Renal cortex interstitium (tissue), 11 donors: ENCODE measurements at regions not wholly inside any gene's neighbourhood (a gene's known extent, or its start where the extent isn't known, plus 50 kb on each side); places are given as distances from the start of the nearest gene placed in this dataset.
A peak's percentile ranks its signal among the peaks of the same experiment; 100 is the strongest.

Experiments
- DNase-seq, 11 donors: peaks; one replicate each; pipeline ENCODE4 v3.0.0-alpha.2; 2013; ENCODE audit warnings: low read depth in 9 of 11, low spot score in 4 of 11; ENCODE audit errors: extremely low read depth in 1 of 11

DNA sequence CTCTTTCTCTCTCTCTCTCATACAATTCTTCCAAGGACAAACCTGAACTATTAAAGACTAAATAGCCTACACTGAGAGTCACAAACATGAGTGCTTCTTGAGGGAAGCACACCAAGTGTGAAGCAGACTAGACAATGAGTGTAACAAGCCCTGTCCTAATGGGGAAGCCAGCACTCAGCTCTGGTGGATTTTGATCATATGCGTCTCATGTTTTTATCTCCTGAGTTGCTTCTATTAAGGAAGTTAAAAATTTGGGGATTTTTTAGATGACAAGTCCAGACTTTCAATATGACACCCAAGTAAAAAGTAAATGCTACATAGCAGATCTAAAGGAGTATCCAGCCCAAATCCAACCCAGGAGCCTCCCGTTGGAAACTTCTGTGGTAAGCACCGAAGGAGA lies 437.8 kb downstream of the RFC3 start:
- no peak for DNase-seq

DNA sequence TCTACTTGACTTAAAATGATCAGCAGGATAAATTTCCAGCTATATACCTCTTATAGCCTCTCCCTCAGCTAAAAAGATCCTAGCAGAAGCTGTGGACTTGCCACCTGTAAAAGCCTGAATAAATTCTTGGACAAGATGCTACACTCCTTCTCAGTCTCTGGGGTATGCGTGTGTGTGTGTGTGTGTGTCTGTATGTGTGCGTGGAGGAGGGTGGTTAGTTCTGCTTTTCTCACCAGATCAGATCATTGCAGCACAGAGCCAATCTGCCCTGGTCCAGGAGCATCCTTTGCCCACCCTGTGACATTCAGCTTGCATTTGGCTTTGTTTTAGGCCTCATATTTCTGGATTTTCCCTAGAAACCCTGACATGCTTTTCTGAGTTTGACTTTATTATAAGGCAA lies 438.3 kb downstream of the RFC3 start:
- DNase-seq: no peak

DNA sequence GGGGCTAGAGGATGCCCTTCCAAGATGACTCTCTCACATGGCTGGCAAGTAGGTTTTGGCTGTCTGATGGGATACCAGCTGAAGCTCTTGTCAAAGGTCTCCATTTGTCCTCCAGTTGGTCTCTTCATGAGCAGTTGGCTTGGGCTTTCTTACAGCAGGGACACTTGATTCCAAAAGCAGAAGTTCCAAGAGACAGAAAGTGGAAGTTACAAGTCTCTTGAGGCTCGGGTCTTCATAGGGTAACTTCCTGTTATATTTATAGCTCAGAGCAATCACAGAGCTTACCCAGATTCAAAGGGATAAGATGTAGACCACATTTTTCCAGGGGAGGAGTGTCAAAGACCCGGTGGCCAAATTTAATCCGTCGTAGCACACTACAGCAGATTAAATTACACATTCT lies 440.0 kb downstream of the RFC3 start:
- no peak for DNase-seq

DNA sequence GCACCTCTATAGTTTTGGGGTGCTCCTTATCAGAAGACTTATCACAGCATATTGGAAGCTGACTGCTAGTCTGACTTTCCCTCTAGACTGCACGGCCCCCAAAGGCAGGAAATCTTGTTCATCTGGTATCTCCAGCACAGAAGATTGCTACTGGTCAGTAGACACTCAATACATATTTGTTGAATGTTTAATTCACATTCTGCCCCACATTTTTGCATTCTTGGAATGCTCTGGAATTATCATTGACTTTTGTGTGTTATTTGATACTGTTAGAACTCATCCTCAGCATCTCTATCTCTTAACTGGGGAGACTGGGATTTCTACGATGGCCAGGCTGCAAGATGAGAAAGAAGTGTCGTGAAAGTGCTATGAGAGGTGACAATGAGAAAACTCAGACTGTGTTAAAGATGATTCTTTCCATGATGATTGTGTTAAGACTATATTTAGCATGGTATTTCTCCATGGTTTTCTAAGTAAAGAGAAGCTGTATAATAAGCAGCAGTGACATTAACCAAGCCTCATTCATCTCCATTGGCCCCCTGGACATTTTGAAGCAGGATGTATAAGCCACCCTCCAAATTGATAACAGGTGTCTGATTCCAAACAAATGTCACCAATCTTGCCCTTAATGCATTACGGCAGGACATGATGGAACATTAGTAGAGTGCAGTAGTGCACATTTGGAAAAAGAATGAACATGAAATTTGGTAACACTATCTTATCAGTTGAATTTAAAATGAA lies 440.9 kb downstream of the RFC3 start:
- DNase-seq: no peak

DNA sequence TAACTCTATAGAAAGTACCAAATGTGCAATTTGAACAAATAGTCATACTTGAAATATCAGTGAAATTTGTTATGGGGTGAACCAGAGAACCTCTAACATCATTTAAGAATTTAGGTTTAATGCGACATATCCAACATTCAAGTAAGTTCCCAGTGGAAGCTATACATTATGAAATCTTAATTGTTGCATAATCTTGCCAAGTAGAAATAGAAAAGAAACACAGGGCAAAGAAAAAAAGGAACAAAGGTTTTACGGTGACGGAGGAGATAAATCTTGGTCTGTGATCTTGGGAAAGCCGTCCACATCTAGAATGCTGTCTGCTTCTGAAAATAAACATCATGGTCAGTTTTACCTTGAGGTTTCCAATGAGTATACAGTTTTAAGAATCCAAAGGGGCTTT lies 445.7 kb downstream of the RFC3 start:
- no peak for DNase-seq

DNA sequence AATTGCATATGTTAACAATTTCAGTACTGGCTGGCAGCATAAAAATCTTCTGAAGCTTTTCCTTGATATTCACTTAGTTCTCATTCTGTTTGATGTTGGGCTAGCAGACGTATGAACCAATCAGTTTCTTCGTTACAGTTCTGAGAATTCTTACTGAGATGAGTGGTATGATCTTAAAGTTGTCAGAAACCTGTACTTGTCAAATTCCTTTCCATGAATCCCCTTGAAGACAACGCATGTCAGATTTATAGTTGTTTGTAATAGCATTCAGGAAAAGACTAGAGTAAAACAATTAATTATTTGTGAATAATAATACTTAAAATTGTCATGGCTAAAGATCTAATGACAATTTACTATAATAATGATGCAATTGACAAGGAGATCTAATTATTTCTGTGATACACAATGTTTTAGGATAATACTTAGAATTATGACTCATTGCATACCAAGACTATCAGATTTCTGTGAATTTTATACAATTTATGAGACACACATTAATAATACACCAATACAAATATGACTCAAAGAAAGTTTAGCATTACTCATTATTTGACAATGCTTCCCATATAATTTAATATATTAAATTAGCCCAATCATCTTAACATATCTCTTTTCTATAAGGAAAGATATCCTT lies 447.2 kb downstream of the RFC3 start:
- no peak for DNase-seq

DNA sequence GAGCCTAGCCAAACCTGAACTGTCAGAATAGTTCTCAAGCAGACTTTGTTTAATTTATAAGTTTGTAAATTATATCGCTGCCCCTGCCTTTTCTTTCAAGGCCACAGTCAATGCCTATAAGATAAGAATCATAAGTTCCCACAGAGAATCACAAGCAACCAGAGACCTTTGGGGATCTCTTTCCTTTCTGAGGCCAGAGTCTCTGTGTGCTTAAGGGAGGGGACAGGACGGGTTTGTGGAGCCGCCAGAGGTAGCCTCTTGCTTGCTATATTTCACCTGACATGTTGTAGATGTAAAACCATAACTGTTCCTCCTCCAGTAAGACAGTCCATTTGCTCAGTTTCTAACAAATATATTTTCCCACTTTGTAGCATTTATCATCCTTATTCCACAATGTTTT lies 458.8 kb downstream of the RFC3 start:
- no peak for DNase-seq

DNA sequence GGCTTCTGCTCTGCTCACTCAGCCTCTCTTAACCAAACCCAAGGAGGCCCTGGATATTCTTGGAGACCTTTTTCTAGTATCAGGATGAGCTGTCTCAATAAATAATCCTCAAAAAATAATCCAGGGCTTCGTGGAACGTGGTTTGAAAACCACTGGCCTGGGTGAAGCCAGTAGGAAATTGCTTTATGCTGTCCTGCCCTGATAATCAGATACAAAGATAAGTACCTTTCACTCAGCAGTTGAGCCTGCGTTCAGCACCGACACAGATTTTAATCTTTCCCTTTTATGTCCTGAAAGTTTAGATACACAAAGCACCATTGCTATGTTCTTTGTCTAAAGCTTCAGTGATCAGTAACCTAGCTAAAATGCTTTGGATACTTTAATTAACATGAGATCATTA lies 460.0 kb downstream of the RFC3 start:
- no peak for DNase-seq

DNA sequence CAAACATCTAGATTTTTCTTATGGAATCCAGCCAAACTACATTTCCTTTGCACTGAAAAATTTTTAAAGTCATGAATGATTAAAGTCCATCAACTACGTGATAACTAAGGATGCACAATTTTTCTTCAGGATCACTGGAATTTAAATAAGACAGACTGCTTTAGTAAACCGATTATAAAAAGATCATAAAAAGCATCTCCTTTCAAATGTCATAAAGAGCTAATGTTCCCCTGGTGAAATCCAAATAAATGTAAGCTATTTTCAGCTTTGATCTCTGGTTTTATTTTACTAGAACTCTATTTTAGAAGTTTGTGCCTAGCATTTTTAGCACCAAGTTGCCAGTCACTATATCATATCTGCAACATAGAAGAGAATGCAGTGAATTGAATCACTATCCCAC lies 460.8 kb downstream of the RFC3 start:
- no peak for DNase-seq

DNA sequence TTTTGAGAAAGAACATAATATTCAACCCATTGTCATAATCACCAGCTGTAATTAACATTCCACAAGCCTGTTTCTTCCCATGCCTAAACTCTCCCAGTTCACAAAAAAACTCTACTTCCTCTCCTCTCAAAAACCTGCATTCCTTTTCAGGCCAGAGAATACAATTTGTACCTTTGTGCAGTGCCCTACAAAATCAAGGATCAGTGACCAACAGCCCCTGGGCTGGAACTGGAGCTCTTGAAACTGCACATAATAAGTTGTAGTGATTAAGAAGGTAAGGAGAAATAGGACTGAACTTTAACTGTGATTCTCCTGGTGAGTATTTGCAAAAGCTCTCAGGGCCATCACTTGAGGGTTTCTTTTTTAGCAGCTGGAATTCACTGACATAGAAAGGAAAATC lies 472.7 kb downstream of the RFC3 start:
- peak in 2 of 11 donors; percentile 4 to 12 for DNase-seq

DNA sequence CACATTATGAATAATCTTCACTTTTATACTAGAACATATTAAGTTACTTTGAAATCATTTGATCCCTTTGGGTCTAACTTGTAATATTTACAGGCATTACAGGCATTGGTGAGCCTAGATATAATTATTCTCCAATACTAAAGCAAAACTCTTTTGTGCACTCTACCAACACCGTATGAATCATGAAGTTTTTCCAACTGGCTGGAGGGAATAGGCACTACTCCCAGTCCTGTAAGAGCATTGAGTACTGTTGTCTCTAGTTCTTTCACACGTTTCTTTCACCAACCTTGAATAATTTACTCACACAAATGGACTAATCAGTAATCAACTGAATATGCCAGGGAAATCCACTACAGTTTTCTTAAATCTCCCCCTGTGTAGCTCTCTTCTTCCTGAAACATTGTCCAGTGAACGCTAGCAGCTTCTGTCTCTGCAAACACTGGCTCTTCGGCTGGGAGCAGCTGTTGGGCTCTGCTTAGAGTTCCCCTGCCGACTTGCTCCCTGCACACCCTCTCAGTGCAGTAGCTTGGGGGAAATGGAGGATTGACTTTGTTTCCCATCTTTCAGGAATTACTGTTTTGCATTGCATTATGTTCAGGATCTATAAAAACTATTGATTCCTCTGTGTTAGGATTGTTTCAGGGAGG lies 476.7 kb downstream of the RFC3 start:
- DNase-seq: peak in 2 of 11 donors; percentile 12

DNA sequence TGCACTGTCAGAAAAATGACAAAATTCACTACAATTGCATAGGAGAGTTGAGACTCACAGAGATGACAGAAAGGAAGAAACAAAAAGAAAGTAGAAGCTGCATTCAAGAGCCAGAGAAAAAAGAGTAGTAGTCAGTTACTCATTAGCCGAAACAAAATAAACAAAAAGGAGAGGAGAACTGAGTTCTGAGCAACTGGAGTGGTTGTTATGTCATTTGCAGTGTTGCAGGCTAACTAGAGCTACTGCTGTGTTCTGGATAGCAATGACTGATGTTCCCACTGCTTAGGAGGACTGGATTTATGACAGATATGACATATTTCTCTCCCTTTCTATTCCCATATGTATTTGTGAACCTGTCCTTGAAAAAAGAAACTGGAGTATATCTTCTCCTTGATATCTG lies 482.6 kb downstream of the RFC3 start:
- DNase-seq: no peak

DNA sequence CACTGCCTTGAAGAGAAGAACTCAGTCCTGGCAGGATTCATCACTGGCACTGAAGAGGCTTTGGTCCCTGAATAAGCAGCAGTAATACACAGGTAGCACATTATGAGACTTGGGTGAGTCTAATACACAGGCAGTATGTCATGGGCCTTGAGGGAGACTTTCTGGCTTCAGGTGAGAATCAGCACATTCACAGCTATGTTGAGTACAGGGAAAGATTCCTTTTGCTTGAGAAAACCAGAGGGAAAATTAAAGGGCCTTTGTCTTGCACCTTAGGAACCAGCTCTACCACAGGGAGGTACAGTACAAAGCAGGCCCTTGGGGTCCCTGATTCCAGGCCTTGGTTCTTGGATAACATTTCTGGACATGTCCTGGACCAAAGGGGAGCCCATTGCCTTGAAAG lies 484.6 kb downstream of the RFC3 start:
- no peak for DNase-seq

DNA sequence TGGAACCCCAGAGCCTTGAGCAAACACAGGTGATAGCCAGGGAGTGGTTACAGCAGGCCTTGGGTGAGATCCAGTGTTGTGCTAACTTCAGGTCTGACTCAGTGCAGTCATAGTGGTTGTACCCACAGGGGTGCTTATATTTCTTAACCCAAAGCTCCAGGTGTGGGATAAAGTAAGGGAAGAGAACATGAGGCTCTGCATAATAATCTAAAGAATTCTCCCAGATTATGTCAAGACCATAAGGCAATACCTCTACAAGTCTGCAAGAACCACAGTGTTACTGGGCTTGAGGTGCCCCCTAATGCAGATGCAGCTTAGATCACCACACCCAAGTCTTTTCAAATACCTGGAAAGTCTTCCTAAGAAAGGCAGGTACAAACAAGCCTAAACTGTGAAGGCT lies 485.4 kb downstream of the RFC3 start:
- no peak for DNase-seq

DNA sequence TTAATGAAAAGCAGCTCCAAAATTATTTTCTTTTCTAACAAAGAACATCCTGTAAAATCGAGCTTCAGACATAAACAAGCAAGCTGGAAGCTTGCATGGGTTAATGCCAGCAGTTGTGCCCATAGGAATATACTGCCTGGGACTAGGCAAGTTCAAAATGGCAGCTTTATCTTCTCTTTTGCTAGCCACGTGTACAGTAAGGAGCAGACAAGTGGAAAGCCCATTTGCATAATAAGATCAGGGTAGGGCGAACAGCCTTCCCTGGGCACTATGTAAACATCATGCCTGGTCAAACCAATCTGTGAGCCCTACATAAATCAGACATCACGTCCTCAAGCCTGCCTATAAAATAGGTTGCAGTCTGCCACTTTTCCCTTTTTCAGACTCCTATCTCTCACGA lies 489.7 kb downstream of the RFC3 start:
- no peak for DNase-seq

DNA sequence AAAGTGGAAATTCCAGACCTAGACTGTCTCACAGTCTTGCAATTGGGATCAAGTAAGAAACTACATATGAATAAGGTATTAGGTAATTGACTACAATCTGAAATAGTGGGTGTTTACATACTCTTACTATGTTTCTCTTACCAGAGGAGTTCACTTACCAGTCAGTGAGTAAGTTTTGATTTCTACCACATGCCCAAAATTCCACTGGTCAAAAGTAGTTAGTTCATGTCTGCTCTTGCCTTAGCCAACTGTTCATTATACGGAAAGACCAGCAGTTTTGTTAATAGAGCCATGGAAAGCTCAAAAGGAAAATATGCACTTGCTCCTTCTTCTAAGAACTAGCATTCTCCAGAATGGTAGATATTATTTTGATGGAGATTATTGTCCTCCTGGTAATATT lies 490.8 kb downstream of the RFC3 start:
- DNase-seq: no peak

DNA sequence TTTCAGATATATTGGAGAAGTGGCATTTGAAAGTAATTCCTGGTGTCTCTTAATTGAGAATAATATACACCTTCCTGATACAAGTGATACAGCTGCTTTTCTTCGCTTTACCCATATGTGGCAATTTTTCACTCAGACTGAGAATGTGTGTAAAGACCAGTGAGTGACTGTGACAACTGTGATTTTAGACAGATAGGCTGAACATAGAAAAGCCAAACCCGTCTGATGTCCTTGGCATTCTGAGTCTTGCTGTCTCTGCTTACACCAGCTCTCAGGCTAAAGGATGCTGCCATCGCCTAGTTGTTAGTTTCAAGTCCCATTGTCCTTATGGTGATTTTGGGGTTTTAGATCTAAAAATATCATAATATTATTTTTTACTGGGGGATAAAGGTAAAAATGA lies 492.6 kb downstream of the RFC3 start:
- DNase-seq: no peak

DNA sequence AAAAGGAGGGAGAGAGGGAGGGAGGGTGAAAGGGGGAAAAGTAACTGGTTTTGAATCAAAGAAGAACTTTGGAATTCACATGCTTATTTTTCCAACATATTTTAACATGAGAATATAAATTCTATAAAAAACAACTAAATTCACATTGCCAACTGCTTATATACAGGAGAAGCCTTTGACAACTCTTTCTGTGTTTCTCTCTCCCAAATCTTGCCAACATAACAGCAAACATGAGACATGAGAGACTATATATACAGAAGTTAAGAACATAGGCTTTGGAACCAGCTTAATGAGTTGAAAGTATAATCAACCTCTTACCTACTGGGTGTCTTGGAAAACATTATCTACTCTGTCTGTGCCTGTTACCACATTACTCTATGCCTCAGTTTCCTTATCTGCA lies 493.3 kb downstream of the RFC3 start:
- DNase-seq: no peak

DNA sequence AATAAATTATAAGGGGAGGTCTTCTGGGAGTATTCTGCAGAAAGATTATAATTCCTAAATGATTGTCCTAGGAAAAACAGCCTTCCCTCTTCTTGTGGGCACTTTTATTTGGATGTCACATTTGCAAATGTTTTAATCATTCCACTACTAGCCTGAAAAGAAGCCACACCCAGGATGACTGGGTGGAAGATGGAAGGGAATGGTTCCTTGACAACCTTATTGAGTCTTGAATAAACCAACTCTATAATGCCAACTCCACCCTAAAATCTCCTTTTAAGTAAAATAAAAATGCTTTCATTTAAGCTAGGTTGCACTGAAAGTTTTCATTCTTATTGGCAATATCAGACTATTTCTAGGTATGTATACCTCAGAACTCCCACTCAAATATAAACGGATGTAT lies 494.6 kb downstream of the RFC3 start:
- no peak for DNase-seq

DNA sequence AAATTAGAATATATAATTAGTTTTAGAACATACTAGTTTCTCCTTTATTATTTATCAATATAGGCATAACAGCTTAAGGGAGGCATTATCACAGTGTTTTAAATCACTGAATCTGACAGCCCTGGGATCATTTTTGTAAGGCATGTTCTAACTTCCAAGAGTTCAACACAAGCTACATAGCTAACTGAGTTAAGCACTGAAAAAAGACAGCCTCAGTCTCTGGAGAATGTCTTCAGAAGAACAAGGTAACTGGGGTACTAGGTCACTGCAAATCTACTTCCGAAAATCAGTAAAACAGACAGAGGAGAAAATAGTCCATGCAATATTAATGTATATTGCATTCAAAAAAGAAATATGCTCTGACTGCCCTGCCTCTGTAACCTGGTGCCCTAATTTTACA lies 502.1 kb downstream of the RFC3 start:
- no peak for DNase-seq
